HUES6 (cell line): ENCODE measurements at regions not wholly inside any gene's neighbourhood (a gene's known extent, or its start where the extent isn't known, plus 50 kb on each side); places are given as distances from the start of the nearest gene placed in this dataset.

Source experiments
- H3K27ac ChIP-seq: 2 replicates; pipeline ENCODE4 v1.7.0; 2013; ENCODE audit warnings: low read depth, mild to moderate bottlenecking, low read length, inconsistent platforms
- H3K27me3 ChIP-seq: 2 replicates; pipeline ENCODE4 v1.6.1; 2013; ENCODE audit warnings: low read length; ENCODE audit not compliant: control insufficient read depth, insufficient read depth
- H3K36me3 ChIP-seq: 2 replicates; pipeline ENCODE4 v1.6.1; 2013; ENCODE audit warnings: low read length; ENCODE audit not compliant: control insufficient read depth, insufficient read depth
- H3K4me1 ChIP-seq: 2 replicates; pipeline ENCODE4 v1.6.1; 2013; ENCODE audit warnings: low read length; ENCODE audit not compliant: control insufficient read depth, insufficient read depth
- H3K4me3 ChIP-seq: 2 replicates; pipeline ENCODE4 v1.5.1; 2013; ENCODE audit warnings: low read depth, low read length
- H3K9ac ChIP-seq: one replicate; pipeline ENCODE4 v1.6.1; 2013; ENCODE audit warnings: mild to moderate bottlenecking, low read length
- H3K9me3 ChIP-seq: 2 replicates; pipeline ENCODE4 v1.6.1; 2013; ENCODE audit warnings: low read depth, low read length; ENCODE audit not compliant: control insufficient read depth, insufficient read depth

- no peak overlapping the region for H3K4me3 ChIP-seq
- H3K9me3 ChIP-seq = 0 out of 2 replicates have a peak, but pooled peaks cover 2% of the 10 kb centered on the region
- H3K36me3 ChIP-seq = no peaks in the 10 kb centered on the region
- no peaks in the 10 kb centered on the region for H3K4me1 ChIP-seq
- peaks cover 1% of the 10 kb centered on the region for H3K27me3 ChIP-seq
- H3K27ac ChIP-seq = no peak overlapping the region
- H3K9ac ChIP-seq = no peak overlapping the region
These were observed 233.0 kb downstream of the TFCP2L1 start for GRCh38 chr2:121052023-121052422.

DNA sequence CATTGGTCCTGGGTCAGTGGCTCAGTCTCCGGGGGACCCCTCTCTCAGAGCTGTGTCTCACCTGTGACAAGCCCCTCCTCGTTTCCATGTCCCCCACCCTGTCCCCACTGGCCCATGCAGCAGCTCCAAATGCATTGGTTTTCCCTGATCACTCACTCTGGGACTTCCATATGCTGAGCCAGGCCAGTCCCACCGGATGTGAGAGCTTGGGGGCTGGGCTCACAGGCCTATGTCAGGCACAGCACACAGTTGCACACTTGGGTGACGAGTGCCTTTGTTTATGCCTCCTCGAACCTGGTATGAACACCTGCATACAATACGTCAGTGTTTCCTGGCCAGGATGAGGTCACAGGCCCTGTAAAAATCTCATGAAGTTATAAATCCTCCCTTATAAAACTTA is 232.5 kb downstream of the TFCP2L1 start:
- no peak overlapping the region for H3K9ac ChIP-seq
- H3K4me3 ChIP-seq = no peak overlapping the region
- H3K9me3 ChIP-seq = 0 out of 2 replicates have a peak, but pooled peaks cover 2% of the 10 kb centered on the region
- no peak overlapping the region for H3K27ac ChIP-seq
- H3K36me3 ChIP-seq = no peaks in the 10 kb centered on the region
- no peaks in the 10 kb centered on the region for H3K4me1 ChIP-seq
- peaks cover 4% of the 10 kb centered on the region for H3K27me3 ChIP-seq

DNA sequence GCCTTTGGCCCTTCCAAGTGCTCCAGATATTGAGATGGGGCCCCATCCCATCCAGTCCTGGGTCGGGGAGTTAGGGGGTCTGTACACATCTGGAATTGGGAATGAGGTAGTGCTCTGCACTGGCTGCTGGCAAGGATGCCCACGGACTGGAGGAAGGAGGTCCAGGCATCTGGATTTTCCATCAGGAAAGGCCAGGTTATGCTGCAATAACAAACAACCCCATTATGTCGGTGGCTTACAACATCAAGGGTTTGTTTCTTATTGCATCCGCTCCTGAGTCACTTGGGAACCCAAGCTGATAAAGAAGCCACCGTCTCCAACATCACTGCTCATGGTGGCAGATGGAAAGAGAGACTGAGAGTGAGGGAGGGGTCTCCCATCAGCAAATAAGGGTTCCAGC is 229.9 kb downstream of the TFCP2L1 start:
- 0 out of 2 replicates have a peak, but pooled peaks cover 2% of the 10 kb centered on the region for H3K9me3 ChIP-seq
- H3K27me3 ChIP-seq = peaks cover 11% of the 10 kb centered on the region
- no peak overlapping the region for H3K4me3 ChIP-seq
- H3K4me1 ChIP-seq = no peaks in the 10 kb centered on the region
- no peak overlapping the region for H3K9ac ChIP-seq
- no peak overlapping the region for H3K27ac ChIP-seq
- no peaks in the 10 kb centered on the region for H3K36me3 ChIP-seq

DNA sequence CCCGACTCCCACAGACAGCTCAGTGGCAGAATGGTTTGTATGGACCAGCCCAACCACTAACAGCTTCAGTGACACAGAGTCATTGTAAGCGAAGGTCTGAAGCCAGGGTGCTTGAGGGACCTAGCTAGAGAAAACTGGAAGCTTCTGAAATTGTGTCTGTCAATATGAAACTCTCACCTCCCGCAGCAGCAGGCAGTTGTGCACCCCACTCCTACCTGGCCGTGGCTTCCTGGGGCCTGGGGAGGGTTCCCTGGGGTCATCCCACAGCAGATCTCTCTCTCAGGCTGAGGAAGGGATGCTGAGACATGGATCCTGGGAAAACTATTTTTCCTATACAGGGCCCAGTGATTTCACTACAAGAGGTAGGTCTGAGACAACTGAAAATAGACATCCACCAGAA is 229.5 kb downstream of the TFCP2L1 start:
- Histone ChIP-seq H3K9ac (no peak overlapping the region), H3K4me1 (no peaks in the 10 kb centered on the region)

DNA sequence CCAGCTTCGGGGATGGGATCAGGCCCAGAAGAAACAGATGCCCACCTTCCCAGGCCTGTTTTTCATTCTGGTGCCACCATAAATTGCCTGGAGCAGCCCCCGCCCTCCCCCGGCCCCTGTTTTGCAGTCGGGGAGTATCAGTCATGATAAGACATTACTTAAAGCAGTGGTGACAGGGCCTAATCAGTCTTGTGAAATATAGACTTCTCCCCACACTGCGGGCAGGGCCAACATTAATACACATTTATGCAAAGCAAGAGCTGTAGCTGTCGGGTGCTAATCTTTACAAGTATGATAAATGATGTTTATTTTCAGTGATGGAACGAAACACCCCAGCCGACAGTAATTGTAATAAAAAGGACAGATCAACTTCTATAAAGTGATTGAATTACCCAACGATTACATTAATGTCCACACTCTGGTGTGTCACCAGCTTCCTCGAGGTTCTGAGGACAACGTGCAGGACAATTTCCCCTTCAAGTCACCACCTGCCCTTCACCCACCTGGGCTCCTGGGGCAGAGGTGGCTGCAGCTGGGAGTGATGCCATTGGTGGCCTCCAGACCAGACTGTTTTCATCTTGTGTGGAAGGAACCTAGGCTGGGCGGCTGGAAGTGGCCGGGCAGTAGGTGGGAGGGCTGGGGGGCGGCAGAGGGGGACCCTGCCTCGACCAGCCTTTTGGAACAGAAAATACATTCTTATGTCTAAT is 226.0 kb downstream of the TFCP2L1 start:
- Histone ChIP-seq H3K36me3 (no peaks in the 10 kb centered on the region), H3K27me3 (peaks cover 23% of the 10 kb centered on the region), H3K27ac (no peak overlapping the region), H3K4me3 (no peak overlapping the region), H3K9me3 (no peaks in the 10 kb centered on the region), H3K4me1 (peaks cover 13% of the 10 kb centered on the region), H3K9ac (no peak overlapping the region)

More for the DNA sequence above, 229.5 kb downstream of the TFCP2L1 start:
- no peaks in the 10 kb centered on the region for H3K36me3 ChIP-seq
- peaks cover 11% of the 10 kb centered on the region for H3K27me3 ChIP-seq
- 0 out of 2 replicates have a peak, but pooled peaks cover 2% of the 10 kb centered on the region for H3K9me3 ChIP-seq
- no peak overlapping the region for H3K27ac ChIP-seq
- no peak overlapping the region for H3K4me3 ChIP-seq

GRCh38 chr2:121059651-121060649 is 225.1 kb downstream of the TFCP2L1 start:
- Histone ChIP-seq H3K27me3 (peaks cover 28% of the 10 kb centered on the region), H3K27ac (no peak overlapping the region), H3K4me3 (no peak overlapping the region), H3K9me3 (no peaks in the 10 kb centered on the region), H3K9ac (no peak overlapping the region), H3K36me3 (no peaks in the 10 kb centered on the region), H3K4me1 (peaks cover 13% of the 10 kb centered on the region)

- H3K4me3 ChIP-seq = no peak overlapping the region
- no peaks in the 10 kb centered on the region for H3K36me3 ChIP-seq
- no peak overlapping the region for H3K27ac ChIP-seq
- no peaks in the 10 kb centered on the region for H3K9me3 ChIP-seq
- H3K27me3 ChIP-seq = peaks cover 38% of the 10 kb centered on the region
- peaks cover 13% of the 10 kb centered on the region for H3K4me1 ChIP-seq
- H3K9ac ChIP-seq = no peak overlapping the region
These were observed 223.4 kb downstream of the TFCP2L1 start for GRCh38 chr2:121061633-121062032.

DNA sequence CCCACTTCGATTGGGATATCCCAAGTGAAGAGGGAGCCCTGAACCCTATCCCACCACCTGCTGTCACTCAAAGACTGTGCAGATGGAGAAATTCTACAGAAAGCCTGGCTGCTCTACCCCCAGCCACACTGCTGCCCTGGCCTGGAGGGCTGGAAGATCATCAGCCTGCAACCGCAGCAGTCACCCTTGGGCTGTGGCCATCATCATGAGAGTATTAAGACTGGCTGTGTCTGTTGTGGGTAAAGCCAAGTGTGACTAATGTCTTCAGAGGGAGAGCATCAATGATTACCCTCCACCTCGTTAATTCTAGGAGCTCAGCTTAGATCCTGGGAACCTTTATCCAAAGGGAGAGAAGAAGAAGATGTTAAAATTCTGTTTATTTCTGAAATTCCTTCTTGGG is 221.5 kb downstream of the TFCP2L1 start:
- Histone ChIP-seq H3K4me3 (no peak overlapping the region), H3K27me3 (peaks cover 30% of the 10 kb centered on the region; the same call in 1 of the 2 replicates), H3K27ac (no peak overlapping the region), H3K4me1 (peaks cover 13% of the 10 kb centered on the region), H3K9ac (no peak overlapping the region), H3K9me3 (no peaks in the 10 kb centered on the region), H3K36me3 (no peaks in the 10 kb centered on the region)

- no peak overlapping the region for H3K4me3 ChIP-seq
- H3K27ac ChIP-seq = no peak overlapping the region
- H3K27me3 ChIP-seq = peaks cover 28% of the 10 kb centered on the region; the same call in 1 of the 2 replicates
- no peaks in the 10 kb centered on the region for H3K36me3 ChIP-seq
- H3K9ac ChIP-seq = no peak overlapping the region
- no peaks in the 10 kb centered on the region for H3K9me3 ChIP-seq
- H3K4me1 ChIP-seq = peaks cover 13% of the 10 kb centered on the region
These were observed 220.8 kb downstream of the TFCP2L1 start for GRCh38 chr2:121064186-121064585.

DNA sequence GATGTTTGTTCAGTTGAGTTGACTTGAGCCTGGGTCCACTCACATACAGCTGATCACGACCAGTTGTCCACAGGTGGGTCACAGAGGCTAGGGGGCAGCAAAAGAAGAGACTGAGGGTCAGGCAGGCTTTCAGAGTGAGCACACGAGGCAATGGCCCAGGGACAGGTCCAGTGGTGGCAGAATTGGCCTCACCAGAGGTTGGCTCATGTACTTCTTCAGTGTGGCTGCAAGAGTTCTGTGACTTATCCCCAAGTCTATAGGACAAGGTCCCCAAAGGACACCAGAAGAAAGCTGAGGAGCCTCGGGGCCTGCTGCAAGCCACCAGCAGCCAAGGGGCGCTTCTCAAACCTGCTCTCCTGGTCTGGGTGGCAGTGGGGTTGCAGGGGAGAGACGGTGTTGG is 219.8 kb downstream of the TFCP2L1 start:
- Histone ChIP-seq H3K27me3 (peaks cover 28% of the 10 kb centered on the region; the same call in 1 of the 2 replicates), H3K9ac (no peak overlapping the region), H3K4me3 (no peak overlapping the region), H3K27ac (no peak overlapping the region), H3K9me3 (no peaks in the 10 kb centered on the region), H3K36me3 (no peaks in the 10 kb centered on the region), H3K4me1 (peaks cover 13% of the 10 kb centered on the region)

- Histone ChIP-seq H3K27ac (no peak overlapping the region), H3K4me1 (peaks cover 17% of the 10 kb centered on the region), H3K36me3 (no peaks in the 10 kb centered on the region), H3K9me3 (no peaks in the 10 kb centered on the region), H3K9ac (no peak overlapping the region), H3K4me3 (no peak overlapping the region), H3K27me3 (peaks cover 23% of the 10 kb centered on the region; the same call in 1 of the 2 replicates)
These were observed 218.5 kb downstream of the TFCP2L1 start for GRCh38 chr2:121066526-121066925.
